ENCODE measurements at regions not wholly inside any gene's neighbourhood (a gene's known extent, or its start where the extent isn't known, plus 50 kb on each side); places are given as distances from the start of the nearest gene placed in this dataset.
"Not testable (repeated sequence)": the region's sequence is repeated elsewhere in the genome, so short reads cannot be mapped to it uniquely, and the experiment has no call there.

DNA sequence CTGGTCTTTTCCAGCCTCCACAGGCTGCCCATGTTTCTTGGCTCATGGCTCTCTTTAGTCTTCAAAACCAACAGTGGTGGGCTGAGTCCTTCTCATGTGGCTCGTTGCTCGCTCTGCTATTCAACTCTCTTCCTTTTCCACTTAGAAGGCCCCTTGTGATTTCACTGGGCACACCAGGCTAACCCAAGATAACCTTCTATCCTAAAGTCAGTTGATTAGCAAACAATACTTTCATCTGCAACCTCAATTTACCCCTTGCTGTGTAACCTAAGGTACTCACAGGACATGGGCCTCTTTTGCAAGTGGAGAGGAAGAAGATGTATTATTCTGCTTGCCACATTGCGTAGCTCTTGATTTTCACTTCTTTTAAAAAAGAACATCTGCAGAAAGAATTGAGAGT, 79.6 kb downstream of the UTRN start:
- no peak for DNase-seq (ENCODE audit: low read depth in 6 of 9, low spot score in 9 of 9)
- Histone ChIP-seq H3K27ac (ENCODE audit: low read depth in 1 of 2, low read length in 1 of 2) (peak overlapping the region in 1 of 2 donors; percentile 35), H3K9me3 (ENCODE audit: control insufficient read depth in 2 of 2, insufficient read depth in 1 of 2, low read length in 1 of 2) (peaks cover 0 to 4% of the 10 kb centered on the region in 2 donors), H3K4me3 (ENCODE audit: low read length in 2 of 2) (no peak overlapping the region), H3K36me3 (ENCODE audit: control insufficient read depth in 2 of 2, insufficient read depth in 2 of 2, low read length in 1 of 2) (no peaks in the 10 kb centered on the region), H3K4me1 (ENCODE audit: control insufficient read depth in 2 of 2, insufficient read depth in 2 of 2, low read length in 2 of 2) (peaks cover 3 to 12% of the 10 kb centered on the region in 2 donors), H3K27me3 (ENCODE audit: control insufficient read depth in 2 of 2, insufficient read depth in 1 of 2, low read length in 1 of 2) (no peaks in the 10 kb centered on the region)
- 70% methylated on average over 3 of the region's 3 CpGs for WGBS

DNA sequence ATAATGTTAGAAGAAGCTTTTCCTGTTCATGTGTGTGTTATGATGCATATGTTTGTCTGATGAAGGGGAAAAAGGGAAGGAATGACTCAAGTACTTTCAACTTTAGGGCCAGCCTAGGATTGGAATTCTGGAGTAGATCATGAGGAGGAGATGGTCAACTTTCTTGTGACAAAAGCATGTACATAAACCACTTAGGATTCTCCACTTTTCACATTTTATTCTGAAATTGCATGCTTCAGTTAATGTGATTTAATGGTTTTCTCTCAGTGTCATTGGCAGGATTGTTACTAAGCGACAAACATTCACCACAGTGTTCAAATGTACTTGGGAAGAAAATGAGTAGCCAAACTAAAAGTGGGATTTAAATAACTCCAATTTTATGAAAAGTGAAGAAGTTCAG, 80.1 kb downstream of the UTRN start:
- Histone ChIP-seq H3K27ac (ENCODE audit: low read depth in 1 of 2, low read length in 1 of 2) (no peak overlapping the region), H3K4me3 (ENCODE audit: low read length in 2 of 2) (no peak overlapping the region), H3K9me3 (ENCODE audit: control insufficient read depth in 2 of 2, insufficient read depth in 1 of 2, low read length in 1 of 2) (peaks cover 0 to 4% of the 10 kb centered on the region in 2 donors), H3K27me3 (ENCODE audit: control insufficient read depth in 2 of 2, insufficient read depth in 1 of 2, low read length in 1 of 2) (no peaks in the 10 kb centered on the region), H3K36me3 (ENCODE audit: control insufficient read depth in 2 of 2, insufficient read depth in 2 of 2, low read length in 1 of 2) (no peaks in the 10 kb centered on the region), H3K4me1 (ENCODE audit: control insufficient read depth in 2 of 2, insufficient read depth in 2 of 2, low read length in 2 of 2) (peaks cover 3 to 12% of the 10 kb centered on the region in 2 donors)
- DNase-seq (ENCODE audit: low read depth in 6 of 9, low spot score in 9 of 9) = no peak
- 98% methylated on average over 1 of the region's 1 CpG for WGBS

DNA sequence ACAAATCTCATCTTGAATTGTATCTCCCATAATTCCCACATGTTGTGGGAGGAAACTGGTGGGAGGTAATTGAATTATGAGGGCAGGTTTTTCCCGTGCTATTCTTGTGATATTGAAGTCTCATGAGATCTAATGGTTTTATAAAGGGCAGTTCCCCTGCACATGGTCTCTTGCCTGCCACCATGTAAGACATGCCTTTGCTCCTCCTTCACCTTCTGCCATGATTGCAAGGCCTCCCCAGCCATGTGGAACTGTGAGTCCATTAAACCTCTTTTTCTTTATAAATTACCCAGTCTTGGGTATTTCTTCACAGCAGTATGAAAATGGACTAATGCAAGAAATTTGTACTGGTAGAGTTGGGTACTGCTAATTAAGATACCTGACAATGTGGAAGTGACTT, 84.6 kb downstream of the UTRN start:
- H3K36me3 ChIP-seq (ENCODE audit: control insufficient read depth in 2 of 2, insufficient read depth in 2 of 2, low read length in 1 of 2); H3K9me3 ChIP-seq (ENCODE audit: control insufficient read depth in 2 of 2, insufficient read depth in 1 of 2, low read length in 1 of 2): not testable (repeated sequence)
- WGBS = 93% methylated on average over 1 of the region's 1 CpG

DNA sequence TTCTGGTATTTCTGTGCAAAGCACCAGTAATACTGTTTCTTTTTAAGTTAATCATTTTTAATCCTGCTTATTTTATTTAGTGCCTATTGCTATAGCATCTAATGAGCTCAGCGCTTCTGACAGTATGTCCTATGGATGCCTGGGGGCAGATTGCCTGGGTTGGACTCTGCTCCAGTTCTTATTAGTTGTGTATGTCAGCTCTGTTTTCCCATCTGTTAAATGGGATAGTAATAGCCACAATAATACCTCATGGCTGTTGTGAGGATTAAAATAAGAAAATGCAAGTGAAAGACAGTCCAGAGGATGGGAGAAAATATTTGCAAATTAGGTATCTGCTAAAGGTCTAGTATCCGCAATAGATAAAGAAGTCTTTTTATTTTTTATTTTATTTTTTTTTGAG, 87.0 kb downstream of the UTRN start:
- no peak overlapping the region for H3K4me3 ChIP-seq (ENCODE audit: low read length in 2 of 2)
- H3K9me3 ChIP-seq (ENCODE audit: control insufficient read depth in 2 of 2, insufficient read depth in 1 of 2, low read length in 1 of 2) = peaks cover 0 to 4% of the 10 kb centered on the region in 2 donors
- no peak for DNase-seq (ENCODE audit: low read depth in 6 of 9, low spot score in 9 of 9)
- peaks cover 0 to 4% of the 10 kb centered on the region in 2 donors for H3K4me1 ChIP-seq (ENCODE audit: control insufficient read depth in 2 of 2, insufficient read depth in 2 of 2, low read length in 2 of 2)
- H3K27me3 ChIP-seq (ENCODE audit: control insufficient read depth in 2 of 2, insufficient read depth in 1 of 2, low read length in 1 of 2) = no peaks in the 10 kb centered on the region
- peaks cover 3% of the 10 kb centered on the region in 2 donors for H3K36me3 ChIP-seq (ENCODE audit: control insufficient read depth in 2 of 2, insufficient read depth in 2 of 2, low read length in 1 of 2)
- H3K27ac ChIP-seq (ENCODE audit: low read depth in 1 of 2, low read length in 1 of 2) = no peak overlapping the region
- 99% methylated on average over 2 of the region's 2 CpGs for WGBS

More for the DNA sequence above, 84.6 kb downstream of the UTRN start:
- not testable (repeated sequence) for H3K4me1 ChIP-seq (ENCODE audit: control insufficient read depth in 2 of 2, insufficient read depth in 2 of 2, low read length in 2 of 2); H3K27me3 ChIP-seq (ENCODE audit: control insufficient read depth in 2 of 2, insufficient read depth in 1 of 2, low read length in 1 of 2); DNase-seq (ENCODE audit: low read depth in 6 of 9, low spot score in 9 of 9); H3K4me3 ChIP-seq (ENCODE audit: low read length in 2 of 2); H3K27ac ChIP-seq (ENCODE audit: low read depth in 1 of 2, low read length in 1 of 2)

DNA sequence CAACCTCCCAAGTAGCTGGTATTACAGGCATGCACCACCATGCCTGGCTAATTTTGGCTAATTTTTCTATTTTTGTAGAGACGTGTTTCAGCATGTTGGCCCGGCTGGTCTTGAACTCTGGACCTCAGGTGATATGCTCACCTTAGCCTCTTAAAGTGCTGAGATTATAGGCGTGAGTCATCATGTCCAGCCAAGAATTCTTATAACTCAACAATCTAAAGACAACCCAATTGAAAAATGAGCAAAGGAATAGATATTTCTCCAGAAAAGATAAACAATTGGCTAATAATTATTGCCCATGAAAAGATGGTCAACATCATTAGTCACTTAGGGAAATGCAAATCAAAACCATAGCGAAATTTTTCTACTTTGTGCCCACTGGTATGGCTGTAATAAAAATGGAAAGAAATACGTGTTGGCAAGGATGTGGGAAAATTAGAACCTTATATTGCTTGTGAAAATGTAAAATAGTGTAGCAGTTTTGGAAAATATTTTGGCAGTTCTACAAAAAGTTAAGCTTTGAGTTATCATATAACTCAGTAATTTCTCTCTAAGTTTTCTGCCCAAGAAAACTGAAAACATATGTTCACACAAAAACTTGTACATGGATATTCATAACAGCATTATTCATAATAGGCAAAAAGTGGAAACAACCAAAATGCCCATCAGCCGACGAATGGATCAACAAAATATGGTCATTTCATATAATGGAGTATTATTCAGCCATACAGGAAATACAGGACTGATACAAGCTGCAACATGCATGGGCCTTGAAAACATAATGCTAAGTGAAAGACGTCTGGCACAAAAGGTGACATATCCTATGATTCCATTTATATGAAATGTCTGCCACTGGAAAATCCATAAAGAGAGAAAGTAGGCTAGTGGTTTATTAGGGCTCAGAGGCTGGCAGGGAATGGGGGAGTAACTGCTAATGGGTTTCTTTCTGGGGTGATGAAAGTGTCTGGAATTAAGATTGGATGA, 87.8 kb downstream of the UTRN start:
- H3K4me1 ChIP-seq (ENCODE audit: control insufficient read depth in 2 of 2, insufficient read depth in 2 of 2, low read length in 2 of 2) = peaks cover 0 to 9% of the 10 kb centered on the region in 2 donors
- DNase-seq (ENCODE audit: low read depth in 6 of 9, low spot score in 9 of 9) = no peak
- peaks cover 0 to 4% of the 10 kb centered on the region in 2 donors for H3K9me3 ChIP-seq (ENCODE audit: control insufficient read depth in 2 of 2, insufficient read depth in 1 of 2, low read length in 1 of 2)
- WGBS = 97% methylated on average over 8 of the region's 8 CpGs
- no peaks in the 10 kb centered on the region for H3K27me3 ChIP-seq (ENCODE audit: control insufficient read depth in 2 of 2, insufficient read depth in 1 of 2, low read length in 1 of 2)
- H3K36me3 ChIP-seq (ENCODE audit: control insufficient read depth in 2 of 2, insufficient read depth in 2 of 2, low read length in 1 of 2) = peaks cover 3% of the 10 kb centered on the region in 2 donors
- no peak overlapping the region for H3K4me3 ChIP-seq (ENCODE audit: low read length in 2 of 2)
- no peak overlapping the region for H3K27ac ChIP-seq (ENCODE audit: low read depth in 1 of 2, low read length in 1 of 2)

- not testable (repeated sequence) for DNase-seq (ENCODE audit: low read depth in 6 of 9, low spot score in 9 of 9); H3K27ac ChIP-seq (ENCODE audit: low read depth in 1 of 2, low read length in 1 of 2); H3K4me3 ChIP-seq (ENCODE audit: low read length in 2 of 2); H3K27me3 ChIP-seq (ENCODE audit: control insufficient read depth in 2 of 2, insufficient read depth in 1 of 2, low read length in 1 of 2); H3K9me3 ChIP-seq (ENCODE audit: control insufficient read depth in 2 of 2, insufficient read depth in 1 of 2, low read length in 1 of 2); H3K36me3 ChIP-seq (ENCODE audit: control insufficient read depth in 2 of 2, insufficient read depth in 2 of 2, low read length in 1 of 2); H3K4me1 ChIP-seq (ENCODE audit: control insufficient read depth in 2 of 2, insufficient read depth in 2 of 2, low read length in 2 of 2)
- 97% methylated on average over 12 of the region's 12 CpGs for WGBS
Observed at GRCh38 chr6:144374525-144374924, 89.4 kb downstream of the UTRN start.

GRCh38 chr6:144377586-144378210, 92.6 kb downstream of the UTRN start:
- WGBS = under 1% methylated on average over 2 of the region's 2 CpGs

DNA sequence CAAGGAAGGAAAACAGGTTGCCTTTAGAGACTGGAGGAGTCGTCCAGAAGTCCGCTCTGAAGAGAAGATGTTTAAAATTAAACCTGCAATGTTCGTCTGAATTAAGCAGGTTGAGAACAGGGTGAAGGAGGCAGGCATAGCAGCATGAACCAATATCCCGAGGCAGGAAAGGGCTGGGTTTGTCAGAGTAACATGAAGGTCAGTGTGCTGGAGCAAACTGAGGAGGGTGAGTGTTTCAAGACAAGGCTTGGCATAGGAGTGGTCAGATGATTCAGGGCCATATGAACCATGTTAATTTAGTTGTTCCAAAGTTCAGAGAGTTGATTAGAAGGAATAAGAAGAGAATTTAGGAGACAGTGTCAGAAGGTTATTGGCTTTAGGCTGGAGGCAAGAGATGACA, 93.3 kb downstream of the UTRN start:
- WGBS = 71% methylated on average over 4 of the region's 4 CpGs
- DNase-seq (ENCODE audit: low read depth in 6 of 9, low spot score in 9 of 9) = no peak
- H3K9me3 ChIP-seq (ENCODE audit: control insufficient read depth in 2 of 2, insufficient read depth in 1 of 2, low read length in 1 of 2) = no peaks in the 10 kb centered on the region
- no peak overlapping the region for H3K4me3 ChIP-seq (ENCODE audit: low read length in 2 of 2)
- no peak overlapping the region for H3K27ac ChIP-seq (ENCODE audit: low read depth in 1 of 2, low read length in 1 of 2)
- H3K4me1 ChIP-seq (ENCODE audit: control insufficient read depth in 2 of 2, insufficient read depth in 2 of 2, low read length in 2 of 2) = peaks cover 0 to 9% of the 10 kb centered on the region in 2 donors
- peaks cover 0 to 4% of the 10 kb centered on the region in 2 donors for H3K36me3 ChIP-seq (ENCODE audit: control insufficient read depth in 2 of 2, insufficient read depth in 2 of 2, low read length in 1 of 2)
- H3K27me3 ChIP-seq (ENCODE audit: control insufficient read depth in 2 of 2, insufficient read depth in 1 of 2, low read length in 1 of 2) = no peaks in the 10 kb centered on the region

More at GRCh38 chr6:144377586-144378210, 92.6 kb downstream of the UTRN start:
- no peak overlapping the region for H3K27ac ChIP-seq (ENCODE audit: low read depth in 1 of 2, low read length in 1 of 2)
- H3K27me3 ChIP-seq (ENCODE audit: control insufficient read depth in 2 of 2, insufficient read depth in 1 of 2, low read length in 1 of 2) = no peaks in the 10 kb centered on the region
- H3K9me3 ChIP-seq (ENCODE audit: control insufficient read depth in 2 of 2, insufficient read depth in 1 of 2, low read length in 1 of 2) = no peaks in the 10 kb centered on the region
- peak in 2 of 9 donors; percentile 5 to 39 for DNase-seq (ENCODE audit: low read depth in 6 of 9, low spot score in 9 of 9)
- no peak overlapping the region for H3K4me3 ChIP-seq (ENCODE audit: low read length in 2 of 2)
- H3K36me3 ChIP-seq (ENCODE audit: control insufficient read depth in 2 of 2, insufficient read depth in 2 of 2, low read length in 1 of 2) = peaks cover 0 to 4% of the 10 kb centered on the region in 2 donors
- H3K4me1 ChIP-seq (ENCODE audit: control insufficient read depth in 2 of 2, insufficient read depth in 2 of 2, low read length in 2 of 2) = peaks cover 0 to 9% of the 10 kb centered on the region in 2 donors

DNA sequence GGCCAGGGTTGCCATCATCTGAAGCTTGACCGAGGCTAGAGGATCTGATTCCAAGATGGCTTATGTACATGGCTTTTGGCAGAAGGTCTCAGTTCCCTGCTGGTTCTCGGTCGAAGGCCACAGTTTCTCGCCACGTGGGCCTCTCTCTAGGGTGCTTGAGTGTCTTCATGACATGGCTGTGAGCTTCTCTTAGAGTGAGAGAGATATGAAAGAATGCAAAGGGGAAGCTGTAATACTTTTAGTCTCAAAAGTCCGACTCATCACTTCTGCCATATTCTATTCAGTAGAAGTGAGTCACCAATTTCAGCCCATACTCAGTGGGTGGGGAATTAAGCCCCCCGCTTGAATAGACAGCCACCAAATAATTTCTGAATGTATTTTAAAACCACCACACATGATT, 94.2 kb downstream of the UTRN start:
- Histone ChIP-seq H3K27ac (ENCODE audit: low read depth in 1 of 2, low read length in 1 of 2) (no peak overlapping the region), H3K27me3 (ENCODE audit: control insufficient read depth in 2 of 2, insufficient read depth in 1 of 2, low read length in 1 of 2) (no peaks in the 10 kb centered on the region), H3K9me3 (ENCODE audit: control insufficient read depth in 2 of 2, insufficient read depth in 1 of 2, low read length in 1 of 2) (no peaks in the 10 kb centered on the region), H3K4me3 (ENCODE audit: low read length in 2 of 2) (no peak overlapping the region), H3K4me1 (ENCODE audit: control insufficient read depth in 2 of 2, insufficient read depth in 2 of 2, low read length in 2 of 2) (peaks cover 0 to 9% of the 10 kb centered on the region in 2 donors), H3K36me3 (ENCODE audit: control insufficient read depth in 2 of 2, insufficient read depth in 2 of 2, low read length in 1 of 2) (peaks cover 0 to 4% of the 10 kb centered on the region in 2 donors)
- DNase-seq (ENCODE audit: low read depth in 6 of 9, low spot score in 9 of 9) = no peak
- WGBS = 89% methylated on average over 7 of the region's 7 CpGs
